NT2/D1 (cell line): ENCODE measurements at regions not wholly inside any gene's neighbourhood (a gene's known extent, or its start where the extent isn't known, plus 50 kb on each side); places are given as distances from the start of the nearest gene placed in this dataset.
"Not testable (repeated sequence)": the region's sequence is repeated elsewhere in the genome, so short reads cannot be mapped to it uniquely, and the experiment has no call there.

Experiments
- SUZ12 ChIP-seq: IDR thresholded peaks from 2 replicates; pipeline ENCODE4 v1.6.1; 2011; ENCODE audit not compliant: insufficient read length, insufficient read depth; ENCODE audit errors: extremely low read depth
- YY1 ChIP-seq: IDR thresholded peaks from 2 replicates; pipeline ENCODE4 v1.6.1; 2011; ENCODE audit not compliant: insufficient read length, insufficient read depth
- ZNF274 ChIP-seq: IDR thresholded peaks from 2 replicates; pipeline ENCODE4 v1.6.1; 2011; ENCODE audit warnings: mild to moderate bottlenecking, low read depth, low read length

GRCh38 chr6:60813897-60814596, 1472.0 kb downstream of the KHDRBS2 start:
- not testable (repeated sequence) for TF ChIP-seq ZNF274, YY1, SUZ12
